Lung microvascular endothelial cell (primary cell): ENCODE measurements at regions not wholly inside any gene's neighbourhood (a gene's known extent, or its start where the extent isn't known, plus 50 kb on each side); places are given as distances from the start of the nearest gene placed in this dataset.
"Not testable (repeated sequence)": the region's sequence is repeated elsewhere in the genome, so short reads cannot be mapped to it uniquely, and the experiment has no call there.

Experiments
- DNase-seq, 2 donors: peaks; one replicate each; pipeline versions ENCODE4 v3.0.0 to v3.0.0-alpha.2; 2010; ENCODE audit warnings: low read depth in 2 of 2

- no peak for DNase-seq
Observed at GRCh38 chr18:41695441-41695840, 259.6 kb upstream of the PIK3C3 start.

- DNase-seq, result no peak
Observed at GRCh38 chr18:41693008-41693407, 262.0 kb upstream of the PIK3C3 start.

- DNase-seq, result no peak
Observed at GRCh38 chr18:41690332-41691127, 264.5 kb upstream of the PIK3C3 start.

- DNase-seq, result no peak
Observed at GRCh38 chr18:41687138-41687537, 267.9 kb upstream of the PIK3C3 start.

DNA sequence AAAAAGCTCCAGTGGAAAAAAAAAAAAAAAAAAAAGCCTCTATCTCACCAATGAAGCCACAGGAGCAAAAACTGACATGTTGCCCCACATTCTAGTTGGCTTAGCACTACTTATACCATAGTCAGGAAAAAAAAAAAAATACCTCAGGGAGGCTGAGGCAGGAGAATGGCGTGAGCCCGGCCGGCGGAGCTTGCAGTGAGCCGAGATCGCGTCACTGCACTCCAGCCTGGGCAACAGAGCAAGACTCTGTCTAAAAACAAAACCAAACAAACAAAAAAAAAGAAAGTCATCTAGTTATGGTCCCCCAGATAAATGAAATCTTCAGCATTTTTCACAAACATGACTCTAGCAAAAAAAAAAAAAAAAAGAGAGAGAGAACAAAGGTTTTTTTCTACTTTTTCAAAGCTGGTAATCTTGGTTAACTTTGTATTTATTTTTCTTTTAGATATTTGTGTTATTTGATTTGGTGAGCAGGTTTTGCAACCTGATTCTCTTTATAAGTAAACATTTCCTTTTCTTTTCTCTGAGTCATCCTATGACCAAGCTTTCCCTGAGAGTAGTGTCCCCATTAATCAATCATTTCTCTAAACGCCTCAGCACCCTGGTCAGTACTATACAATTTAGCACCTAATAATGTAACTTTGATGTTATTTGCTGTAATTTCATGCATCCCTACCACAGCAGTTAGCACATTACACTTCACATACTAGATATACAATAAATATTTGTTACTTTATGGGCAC, 273.7 kb upstream of the PIK3C3 start:
- DNase-seq, result no peak

DNA sequence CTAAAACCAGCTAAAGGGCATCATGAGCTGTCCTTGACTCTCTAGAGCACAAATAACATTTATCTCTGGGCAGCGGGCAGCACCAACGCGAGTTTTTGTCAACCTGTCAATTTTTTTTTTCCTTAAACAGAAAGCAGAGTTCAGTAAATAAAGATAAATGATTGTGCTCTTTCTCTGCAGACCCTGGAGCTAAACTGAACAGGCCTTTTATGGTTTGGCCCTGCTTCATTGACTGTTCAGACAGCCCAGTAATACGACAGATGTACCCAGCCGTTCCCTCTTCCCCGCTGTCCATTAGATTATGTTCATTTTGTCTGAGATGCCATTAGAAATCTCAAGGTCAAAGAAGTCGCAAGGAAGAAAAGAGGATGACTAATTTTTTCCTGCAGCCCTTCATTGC, 280.5 kb upstream of the PIK3C3 start:
- DNase-seq, result no peak

- DNase-seq, result no peak
Observed at GRCh38 chr18:41666231-41666630, 288.8 kb upstream of the PIK3C3 start.

DNA sequence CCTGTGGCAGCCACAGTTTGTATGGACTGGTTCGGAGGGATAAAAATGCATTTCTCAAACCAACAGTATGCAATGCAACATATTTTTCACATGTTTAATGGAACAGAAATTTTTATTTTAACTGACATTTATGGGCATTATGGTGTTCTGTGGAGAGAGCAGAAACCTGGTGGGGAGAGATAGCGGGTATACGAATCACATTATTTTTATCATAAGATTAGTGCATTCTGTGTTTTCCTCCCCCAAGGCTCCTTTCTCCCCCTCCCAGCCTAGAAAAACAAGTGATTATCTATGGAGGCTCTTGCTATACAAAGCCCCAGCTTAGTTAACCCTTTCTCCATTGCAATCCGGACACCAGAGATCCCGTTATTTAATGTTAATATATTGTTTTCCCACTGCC, 289.8 kb upstream of the PIK3C3 start:
- DNase-seq, result no peak

GRCh38 chr18:41660654-41661053, 294.4 kb upstream of the PIK3C3 start:
- DNase-seq, result no peak

DNA sequence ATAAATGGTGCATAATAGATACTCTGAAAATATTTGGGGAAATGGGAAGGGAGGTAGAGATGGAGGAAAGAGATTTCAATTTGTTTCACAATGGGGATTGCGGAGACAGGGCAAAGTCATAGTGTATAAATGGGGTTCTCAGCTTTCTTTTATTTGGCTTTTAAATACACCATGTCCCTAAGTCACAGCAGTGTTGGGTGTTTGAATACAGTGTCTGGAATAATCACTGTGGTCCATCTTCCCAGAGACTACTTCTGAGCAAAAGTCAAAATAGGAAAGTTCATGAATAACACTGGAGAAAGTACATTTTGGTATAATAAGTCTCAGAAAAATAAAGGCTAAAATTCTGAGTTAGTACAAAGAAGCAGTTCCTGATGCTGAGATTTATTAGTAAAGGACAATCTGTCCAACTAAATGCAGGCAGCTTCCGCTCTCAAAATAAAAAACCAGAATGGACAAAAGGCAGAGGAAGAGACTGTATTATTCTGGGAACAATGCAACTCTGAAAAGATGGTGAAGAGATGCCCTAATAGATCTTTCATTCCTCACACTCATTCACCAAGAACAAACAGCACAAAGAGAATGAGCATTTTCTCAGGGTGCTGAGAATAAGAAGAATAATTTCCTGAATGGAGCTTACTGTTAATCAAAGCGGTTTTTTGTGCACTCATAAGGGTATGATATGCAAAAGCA, 295.4 kb upstream of the PIK3C3 start:
- no peak for DNase-seq

GRCh38 chr18:41657189-41657588, 297.8 kb upstream of the PIK3C3 start:
- DNase-seq, result no peak

- DNase-seq, result no peak
Observed at GRCh38 chr18:41655074-41655473, 300.0 kb upstream of the PIK3C3 start.

GRCh38 chr18:41647914-41648313, 307.1 kb upstream of the PIK3C3 start:
- no peak for DNase-seq

DNA sequence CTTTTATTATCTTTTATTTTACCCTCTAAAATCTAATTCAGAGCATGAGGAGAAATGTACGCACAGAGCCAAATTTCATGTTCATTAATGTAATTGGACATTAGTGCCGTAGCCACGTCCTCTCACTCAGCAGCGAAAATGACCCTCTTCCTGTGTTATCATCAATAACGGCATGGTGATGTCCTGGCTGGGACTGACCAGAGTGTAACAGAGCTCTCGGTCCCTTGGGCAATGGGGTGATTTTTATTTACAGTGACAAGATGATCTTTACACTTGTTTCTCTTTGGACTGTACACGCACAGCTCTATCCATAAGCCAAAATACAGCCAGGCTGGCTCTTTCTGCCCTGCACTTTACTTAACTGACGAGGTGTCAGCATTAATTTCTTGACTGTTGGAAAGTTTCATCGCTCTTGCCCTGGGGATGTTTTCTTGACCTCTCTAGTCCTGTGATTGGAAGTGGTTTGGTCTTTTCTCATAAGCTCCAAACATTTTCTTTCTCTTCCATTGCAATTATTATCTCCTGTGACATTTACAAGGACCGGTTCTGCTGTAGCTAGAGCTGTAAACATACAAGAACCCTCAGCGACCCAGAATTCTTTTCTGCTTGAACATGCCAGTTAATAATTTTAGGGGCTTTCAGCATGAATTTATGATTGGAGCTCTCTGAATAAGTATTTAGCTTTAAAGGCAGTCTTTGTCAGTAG, 308.0 kb upstream of the PIK3C3 start:
- DNase-seq, result no peak

DNA sequence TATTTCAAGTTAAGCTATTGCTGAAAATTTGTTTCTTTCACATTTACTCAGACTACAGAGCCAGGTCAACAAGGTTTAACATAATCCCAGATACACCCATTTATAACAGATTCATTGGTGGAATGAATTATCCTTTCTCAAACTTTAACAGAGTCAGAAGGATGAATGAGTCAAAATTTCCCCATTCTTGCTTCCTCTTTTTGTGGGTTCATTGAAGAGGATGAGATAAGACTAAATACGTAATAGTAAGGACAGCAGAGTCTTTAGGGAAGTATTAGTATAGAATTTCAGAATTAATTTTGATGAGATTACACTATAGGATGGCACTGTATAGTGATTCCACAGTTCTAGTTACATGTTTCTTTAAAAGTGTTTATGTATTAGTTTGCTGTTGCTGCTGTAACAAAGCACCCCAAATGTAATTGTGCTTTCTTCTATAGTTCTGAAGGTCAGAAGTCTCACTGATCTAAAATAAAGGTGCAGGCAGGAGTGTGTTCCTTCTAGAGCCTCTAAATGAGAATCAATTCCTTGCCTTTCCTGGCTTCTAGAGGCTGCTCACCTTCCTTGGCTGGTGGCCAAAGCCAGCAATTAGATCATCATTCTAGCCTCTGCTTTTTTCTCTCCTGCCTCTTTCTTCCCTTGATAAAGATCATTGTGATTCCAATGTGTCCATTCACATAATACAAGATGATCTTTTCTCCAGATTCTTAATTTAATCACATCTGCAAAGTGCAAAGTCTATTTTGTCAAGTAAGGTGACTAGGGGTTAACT, 309.3 kb upstream of the PIK3C3 start:
- DNase-seq, result no peak

DNA sequence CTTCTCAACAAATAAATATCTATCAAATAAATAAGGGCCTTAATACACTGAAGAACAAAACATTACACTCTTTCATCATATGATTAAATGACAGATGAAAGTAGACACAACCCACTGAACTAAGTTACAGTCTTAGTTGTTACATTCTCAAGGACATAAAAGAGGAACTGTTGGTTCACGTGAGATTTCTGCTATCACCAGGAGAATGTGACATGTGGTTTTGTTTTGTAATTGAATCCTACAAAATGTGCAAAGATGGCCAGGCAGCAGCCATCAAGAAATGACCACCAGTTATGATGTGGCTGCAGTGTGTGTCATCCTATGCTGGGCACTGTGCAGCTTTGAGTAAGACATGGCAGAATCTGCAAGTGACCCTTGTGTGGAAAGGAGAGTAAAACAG, 310.6 kb upstream of the PIK3C3 start:
- DNase-seq, result no peak

DNA sequence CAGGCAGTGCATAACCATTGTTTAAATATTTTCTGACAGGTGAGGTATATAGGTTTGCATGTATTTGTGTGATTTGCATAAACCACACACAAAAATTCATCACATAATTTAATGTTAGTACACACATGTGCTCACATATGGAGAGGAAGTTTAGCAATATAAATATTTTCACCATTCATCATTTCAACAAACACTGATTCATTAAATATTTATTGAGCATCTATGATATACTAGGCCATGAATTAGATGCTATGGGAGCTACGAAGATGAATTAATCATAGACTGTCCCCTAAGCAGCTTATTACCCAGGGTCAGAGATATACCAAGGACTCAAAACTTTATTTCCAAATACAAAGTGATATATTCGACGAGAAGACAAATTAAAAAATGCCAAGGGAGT, 311.6 kb upstream of the PIK3C3 start:
- DNase-seq, result no peak

DNA sequence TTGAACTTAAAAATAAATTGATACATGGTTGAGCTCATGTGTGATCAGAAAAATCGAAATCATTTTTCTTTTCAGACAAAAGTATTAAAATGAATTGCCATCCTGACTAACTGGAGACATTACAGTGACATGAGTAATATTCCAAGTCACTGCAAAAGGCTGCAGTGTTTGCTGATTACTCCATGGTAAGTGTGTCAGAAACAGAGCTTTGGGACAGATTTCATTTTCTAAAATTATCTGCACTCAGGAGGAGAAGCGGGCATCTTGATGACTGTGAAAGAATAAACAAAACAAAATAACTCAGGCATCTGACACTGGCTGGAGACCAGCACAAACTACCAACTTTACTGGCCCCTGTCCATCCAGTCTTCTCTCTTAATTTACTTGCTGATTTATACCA, 312.3 kb upstream of the PIK3C3 start:
- no peak for DNase-seq

- DNase-seq, result no peak
Observed at GRCh38 chr18:41639218-41639617, 315.8 kb upstream of the PIK3C3 start.

DNA sequence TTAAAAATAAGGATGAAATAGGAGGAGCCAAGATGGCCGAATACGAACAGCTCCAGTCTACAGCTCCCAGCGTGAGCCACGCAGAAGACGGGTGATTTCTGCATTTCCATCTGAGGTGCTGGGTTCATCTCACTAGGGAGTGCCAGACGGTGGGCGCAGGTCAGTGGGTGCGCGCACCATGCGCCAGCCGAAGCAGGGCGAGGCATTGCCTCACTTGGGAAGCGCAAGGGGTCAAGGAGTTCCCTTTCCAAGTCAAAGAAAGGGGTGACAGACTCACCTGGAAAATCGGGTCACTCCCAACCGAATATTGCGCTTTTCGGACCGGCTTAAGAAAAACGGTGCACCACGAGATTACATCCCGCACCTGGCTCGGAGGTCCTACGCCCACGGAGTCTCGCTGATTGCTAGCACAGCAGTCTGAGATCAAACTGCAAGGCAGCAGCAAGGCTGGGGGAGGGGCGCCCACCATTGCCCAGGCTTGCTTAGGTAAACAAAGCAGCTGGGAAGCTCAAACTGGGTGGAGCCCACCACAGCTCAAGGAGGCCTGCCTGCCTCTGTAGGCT, 323.2 kb upstream of the PIK3C3 start:
- DNase-seq, result not testable (repeated sequence)
